HL-60 (cell line): ENCODE measurements at regions not wholly inside any gene's neighbourhood (a gene's known extent, or its start where the extent isn't known, plus 50 kb on each side); places are given as distances from the start of the nearest gene placed in this dataset.

ENCODE experiments used
- DNase-seq, 2 experiments: peaks; one replicate each; pipeline ENCODE4 v3.0.0-alpha.2; 2010 to 2020; ENCODE audit warnings: low read depth in 1 of 2, low spot score in 1 of 2
- H3K27ac ChIP-seq: fragments of 250-450 bp; sonication (Bioruptor Pico); replicated peaks from 2 replicates; pipeline ENCODE4 v1.5.1; 2020; ENCODE audit warnings: mild to moderate bottlenecking, moderate library complexity
- H3K27me3 ChIP-seq: fragments of 250-450 bp; sonication (Bioruptor Pico); 2 replicates; pipeline ENCODE4 v1.5.1; 2021; ENCODE audit warnings: mild to moderate bottlenecking, moderate library complexity; ENCODE audit not compliant: insufficient read depth, poor library complexity, severe bottlenecking
- H3K4me3 ChIP-seq: replicated peaks from 2 replicates; pipeline ENCODE4 v1.5.1; 2011; ENCODE audit warnings: mild to moderate bottlenecking, control low read depth, low read length; ENCODE audit not compliant: insufficient read depth
- GABPA ChIP-seq: IDR thresholded peaks from 2 replicates; pipeline ENCODE4 v1.6.1; 2012; ENCODE audit warnings: low read depth
- POLR2AphosphoS5 ChIP-seq: IDR thresholded peaks from 2 replicates; pipeline ENCODE4 v1.6.1; 2012; ENCODE audit warnings: low read depth
- SPI1 ChIP-seq: IDR thresholded peaks from 2 replicates; pipeline ENCODE4 v1.6.1; 2012; ENCODE audit warnings: low read depth, mild to moderate bottlenecking, borderline replicate concordance
- TF ChIP-seq, protein P1 (sequence below): IDR thresholded peaks from one replicate; pipeline ENCODE4 v1.5.1; 2011; ENCODE audit warnings: low read length, control low read depth, inconsistent platforms; ENCODE audit not compliant: insufficient read depth
- TF ChIP-seq, protein P2 (sequence below): IDR thresholded peaks from 2 replicates; pipeline ENCODE4 v1.6.1; 2012; ENCODE audit warnings: low read depth; ENCODE audit not compliant: insufficient replicate concordance

DNA sequence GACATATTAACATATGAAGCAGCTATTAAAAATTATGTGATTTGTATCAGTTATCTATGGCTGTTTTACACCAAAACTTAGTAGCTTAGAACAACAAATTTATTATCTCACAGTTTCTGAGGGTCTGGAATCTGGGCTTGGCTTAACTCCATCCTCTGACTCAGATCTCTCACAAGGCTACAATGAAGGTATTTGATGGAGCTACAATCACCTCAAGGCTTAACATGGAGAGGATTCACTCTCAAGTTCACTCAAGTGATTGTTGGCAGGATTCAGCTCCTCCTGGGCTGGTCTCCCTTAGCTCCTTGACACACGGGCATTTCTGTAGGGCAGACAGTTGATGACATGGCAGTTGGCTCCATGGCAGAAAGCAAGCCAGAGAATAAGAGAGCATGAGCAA, 133.0 kb upstream of the SLC14A2 start:
- Histone ChIP-seq H3K27me3 (peaks cover 30% of the 10 kb centered on the region), H3K27ac (no peak overlapping the region), H3K4me3 (no peak overlapping the region)
- no peak for DNase-seq
- TF ChIP-seq SPI1 (no peak), POLR2AphosphoS5 (no peak), GABPA (no peak)
- TF ChIP-seq, protein P1, sequence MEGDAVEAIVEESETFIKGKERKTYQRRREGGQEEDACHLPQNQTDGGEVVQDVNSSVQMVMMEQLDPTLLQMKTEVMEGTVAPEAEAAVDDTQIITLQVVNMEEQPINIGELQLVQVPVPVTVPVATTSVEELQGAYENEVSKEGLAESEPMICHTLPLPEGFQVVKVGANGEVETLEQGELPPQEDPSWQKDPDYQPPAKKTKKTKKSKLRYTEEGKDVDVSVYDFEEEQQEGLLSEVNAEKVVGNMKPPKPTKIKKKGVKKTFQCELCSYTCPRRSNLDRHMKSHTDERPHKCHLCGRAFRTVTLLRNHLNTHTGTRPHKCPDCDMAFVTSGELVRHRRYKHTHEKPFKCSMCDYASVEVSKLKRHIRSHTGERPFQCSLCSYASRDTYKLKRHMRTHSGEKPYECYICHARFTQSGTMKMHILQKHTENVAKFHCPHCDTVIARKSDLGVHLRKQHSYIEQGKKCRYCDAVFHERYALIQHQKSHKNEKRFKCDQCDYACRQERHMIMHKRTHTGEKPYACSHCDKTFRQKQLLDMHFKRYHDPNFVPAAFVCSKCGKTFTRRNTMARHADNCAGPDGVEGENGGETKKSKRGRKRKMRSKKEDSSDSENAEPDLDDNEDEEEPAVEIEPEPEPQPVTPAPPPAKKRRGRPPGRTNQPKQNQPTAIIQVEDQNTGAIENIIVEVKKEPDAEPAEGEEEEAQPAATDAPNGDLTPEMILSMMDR: no peak
- TF ChIP-seq, protein P2, sequence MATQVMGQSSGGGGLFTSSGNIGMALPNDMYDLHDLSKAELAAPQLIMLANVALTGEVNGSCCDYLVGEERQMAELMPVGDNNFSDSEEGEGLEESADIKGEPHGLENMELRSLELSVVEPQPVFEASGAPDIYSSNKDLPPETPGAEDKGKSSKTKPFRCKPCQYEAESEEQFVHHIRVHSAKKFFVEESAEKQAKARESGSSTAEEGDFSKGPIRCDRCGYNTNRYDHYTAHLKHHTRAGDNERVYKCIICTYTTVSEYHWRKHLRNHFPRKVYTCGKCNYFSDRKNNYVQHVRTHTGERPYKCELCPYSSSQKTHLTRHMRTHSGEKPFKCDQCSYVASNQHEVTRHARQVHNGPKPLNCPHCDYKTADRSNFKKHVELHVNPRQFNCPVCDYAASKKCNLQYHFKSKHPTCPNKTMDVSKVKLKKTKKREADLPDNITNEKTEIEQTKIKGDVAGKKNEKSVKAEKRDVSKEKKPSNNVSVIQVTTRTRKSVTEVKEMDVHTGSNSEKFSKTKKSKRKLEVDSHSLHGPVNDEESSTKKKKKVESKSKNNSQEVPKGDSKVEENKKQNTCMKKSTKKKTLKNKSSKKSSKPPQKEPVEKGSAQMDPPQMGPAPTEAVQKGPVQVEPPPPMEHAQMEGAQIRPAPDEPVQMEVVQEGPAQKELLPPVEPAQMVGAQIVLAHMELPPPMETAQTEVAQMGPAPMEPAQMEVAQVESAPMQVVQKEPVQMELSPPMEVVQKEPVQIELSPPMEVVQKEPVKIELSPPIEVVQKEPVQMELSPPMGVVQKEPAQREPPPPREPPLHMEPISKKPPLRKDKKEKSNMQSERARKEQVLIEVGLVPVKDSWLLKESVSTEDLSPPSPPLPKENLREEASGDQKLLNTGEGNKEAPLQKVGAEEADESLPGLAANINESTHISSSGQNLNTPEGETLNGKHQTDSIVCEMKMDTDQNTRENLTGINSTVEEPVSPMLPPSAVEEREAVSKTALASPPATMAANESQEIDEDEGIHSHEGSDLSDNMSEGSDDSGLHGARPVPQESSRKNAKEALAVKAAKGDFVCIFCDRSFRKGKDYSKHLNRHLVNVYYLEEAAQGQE: no peak

DNA sequence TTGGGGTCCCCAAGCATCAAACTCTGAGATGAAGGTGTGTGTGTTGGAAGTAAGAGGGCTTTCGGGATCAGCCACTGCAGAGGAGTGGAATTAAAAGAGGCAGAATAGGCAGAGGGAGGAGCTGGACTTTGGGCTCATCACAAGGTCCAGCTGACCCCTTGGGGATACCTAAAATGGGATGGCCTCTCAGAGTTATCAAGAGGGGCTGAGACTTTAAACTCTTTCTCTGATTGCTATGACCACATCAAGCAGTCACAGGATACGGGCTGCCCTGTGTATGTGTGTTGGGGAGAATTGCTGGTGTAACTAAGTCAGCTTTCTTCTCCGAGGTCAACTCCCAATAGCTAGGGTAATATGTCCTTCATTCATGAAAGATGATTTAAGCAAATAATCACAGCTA, 127.7 kb upstream of the SLC14A2 start:
- Histone ChIP-seq H3K27ac (no peak overlapping the region), H3K27me3 (peaks cover 18% of the 10 kb centered on the region), H3K4me3 (no peak overlapping the region)
- no peak for DNase-seq
- TF ChIP-seq POLR2AphosphoS5: no peak
- no peak for TF ChIP-seq GABPA
- TF ChIP-seq, protein P1: no peak
- TF ChIP-seq, protein P2: no peak
- TF ChIP-seq SPI1: no peak

DNA sequence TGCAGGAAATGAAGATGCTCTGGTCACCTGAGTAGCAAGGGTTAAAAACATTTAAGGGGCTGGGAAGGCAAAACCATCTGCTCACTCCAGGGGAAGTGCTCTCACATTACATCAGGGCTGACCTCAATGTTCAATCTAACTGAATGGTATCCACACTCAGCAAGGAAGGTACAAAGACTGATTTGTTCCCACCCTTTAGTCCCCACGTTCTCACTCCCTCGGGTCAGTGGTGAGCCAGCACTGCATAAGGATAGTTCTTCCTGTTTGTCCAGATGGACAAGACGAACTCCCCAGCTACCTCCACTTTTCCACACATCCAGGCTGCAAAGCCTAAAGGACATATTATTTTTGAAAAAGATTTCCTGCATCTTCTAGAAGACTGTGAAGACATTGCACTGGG, 126.6 kb upstream of the SLC14A2 start:
- TF ChIP-seq, protein P2: no peak
- TF ChIP-seq, protein P1: no peak
- TF ChIP-seq POLR2AphosphoS5 (no peak), SPI1 (no peak), GABPA (no peak)
- no peak for DNase-seq
- Histone ChIP-seq H3K27me3 (peaks cover 13% of the 10 kb centered on the region), H3K4me3 (no peak overlapping the region), H3K27ac (no peak overlapping the region)
